Forelimb muscle (tissue), 1 donor: ENCODE measurements at regions not wholly inside any gene's neighbourhood (a gene's known extent, or its start where the extent isn't known, plus 50 kb on each side); places are given as distances from the start of the nearest gene placed in this dataset.

Experiments used
- DNase-seq: peaks from one replicate; pipeline ENCODE4 v3.0.0-alpha.2; 2013; ENCODE audit warnings: low read depth

DNA sequence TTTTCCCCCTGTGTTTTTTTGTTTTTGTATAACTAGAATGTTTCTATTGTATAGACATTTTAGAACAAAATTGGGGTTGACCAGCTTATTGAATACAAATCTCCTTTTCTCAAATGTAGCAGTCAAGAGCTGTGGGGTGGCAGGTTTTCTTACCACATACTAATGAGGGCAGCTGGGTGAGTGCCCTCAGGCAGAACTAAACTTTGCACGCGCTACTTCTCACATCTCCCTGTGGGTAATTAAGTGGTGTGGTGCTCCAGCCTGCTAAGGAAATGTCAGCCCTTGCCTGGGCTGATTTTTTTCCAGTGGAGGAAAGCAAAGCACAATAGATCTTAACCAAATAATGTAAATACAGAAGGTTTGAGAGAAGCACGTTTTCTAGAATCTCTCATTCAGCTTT lies 717.6 kb upstream of the TENM3 start:
- no peak for DNase-seq

GRCh38 chr4:181528570-181529184 lies 714.5 kb upstream of the TENM3 start:
- peak; percentile 6 for DNase-seq

- DNase-seq: no peak
These were observed 713.7 kb upstream of the TENM3 start for GRCh38 chr4:181529537-181529936.

GRCh38 chr4:181536196-181536746 lies 706.9 kb upstream of the TENM3 start:
- no peak for DNase-seq

DNA sequence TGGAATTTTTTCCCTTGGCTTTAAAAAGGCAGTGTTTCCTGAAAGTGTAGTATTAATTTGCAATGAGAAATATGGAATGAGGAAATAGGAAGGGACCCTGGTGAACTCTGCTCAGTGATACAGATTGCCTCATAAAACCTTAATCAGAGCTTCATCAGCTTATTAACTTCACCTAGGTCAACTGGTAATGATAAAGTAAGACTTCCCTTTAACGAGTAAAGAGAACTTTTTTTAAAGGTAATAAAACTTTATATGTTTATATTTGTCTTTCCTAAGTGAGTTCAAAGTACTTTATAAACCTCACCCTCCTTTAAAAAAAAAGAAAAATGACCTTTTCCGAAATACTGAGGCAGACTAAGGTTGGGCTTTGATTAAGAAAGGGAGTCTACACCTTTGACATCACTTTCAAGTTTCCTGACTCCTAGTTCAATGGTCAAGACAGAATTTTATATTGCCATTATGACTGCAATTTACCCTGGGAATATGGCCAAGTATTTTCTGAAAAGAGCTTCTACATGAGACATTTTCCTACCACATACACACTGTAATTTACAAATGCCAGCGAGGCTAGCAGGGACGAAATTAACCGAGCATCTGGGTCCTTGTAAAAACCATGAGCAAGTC lies 706.3 kb upstream of the TENM3 start:
- no peak for DNase-seq

GRCh38 chr4:181538431-181538830 lies 704.8 kb upstream of the TENM3 start:
- no peak for DNase-seq

DNA sequence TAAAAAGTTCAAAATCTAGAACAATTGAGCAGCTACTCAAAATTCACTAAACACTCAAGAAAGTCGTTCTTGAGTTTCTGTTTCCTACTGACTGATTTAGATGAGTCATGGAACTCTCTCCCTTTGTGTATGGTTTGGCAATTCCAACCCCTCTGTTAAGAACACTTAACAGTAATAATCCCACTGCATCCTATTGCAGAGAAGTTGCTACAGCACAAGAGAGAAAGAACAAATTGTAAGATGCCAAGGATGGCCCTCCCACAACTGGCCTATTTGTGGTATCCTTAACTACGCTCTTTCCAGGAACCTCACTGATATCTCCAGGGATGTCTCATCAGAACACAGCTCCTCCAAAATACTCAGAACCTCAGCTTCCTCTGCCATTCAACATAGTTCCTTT lies 701.8 kb upstream of the TENM3 start:
- no peak for DNase-seq

DNA sequence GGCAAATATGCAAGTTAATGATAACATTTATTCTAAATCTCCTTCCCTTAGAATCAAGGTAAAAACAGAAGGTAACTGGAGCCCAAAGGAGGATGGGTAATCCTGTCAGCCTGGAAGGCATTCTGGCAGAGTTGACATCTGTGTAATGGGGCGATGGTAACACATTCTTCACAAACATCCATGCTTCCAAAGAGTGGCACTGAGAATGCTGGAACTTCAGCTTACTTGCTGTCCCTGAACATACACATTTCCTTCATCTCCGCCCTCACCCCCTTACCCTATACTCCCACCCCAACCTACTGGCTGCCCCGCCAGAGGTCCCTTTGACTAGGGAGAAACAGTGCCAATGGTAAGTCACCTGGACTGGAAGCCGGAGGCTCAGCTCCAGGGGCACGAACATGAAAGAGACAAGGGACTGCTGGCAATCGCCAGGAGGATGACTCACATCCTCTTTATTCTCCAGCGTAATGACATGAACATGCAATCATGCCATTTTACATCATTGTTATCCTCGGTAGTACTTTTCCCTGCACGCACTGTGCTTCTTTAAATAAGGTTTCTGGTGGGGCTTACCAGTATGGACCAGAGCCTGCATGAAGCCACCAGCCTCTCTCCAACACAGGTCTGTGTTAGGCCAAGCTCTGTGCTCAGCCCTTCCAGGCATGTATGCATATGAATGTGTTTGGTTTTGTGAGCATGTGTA lies 694.2 kb upstream of the TENM3 start:
- DNase-seq: no peak

GRCh38 chr4:181549576-181550188 lies 693.5 kb upstream of the TENM3 start:
- no peak for DNase-seq

GRCh38 chr4:181550381-181550780 lies 692.8 kb upstream of the TENM3 start:
- no peak for DNase-seq

- no peak for DNase-seq
These were observed 683.6 kb upstream of the TENM3 start for GRCh38 chr4:181559637-181560036.

DNA sequence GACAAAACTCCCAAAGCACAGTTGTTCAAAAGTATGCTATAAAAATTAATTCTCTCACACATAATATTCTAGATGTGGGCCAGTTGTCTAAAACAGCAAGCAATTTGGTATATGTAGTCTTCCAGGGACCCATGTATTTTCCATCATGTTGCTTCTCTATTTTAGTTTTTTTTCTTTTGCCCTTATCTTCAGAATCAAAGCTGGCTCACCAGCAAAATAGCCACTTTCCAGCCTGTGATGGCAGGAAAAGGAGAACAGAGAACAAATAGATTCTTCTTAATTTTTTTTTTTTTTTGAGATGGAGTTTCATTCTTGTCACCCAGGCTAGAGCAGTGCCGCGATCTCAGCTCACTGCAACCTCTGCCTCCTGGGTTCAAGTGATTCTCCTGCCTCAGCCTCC lies 680.8 kb upstream of the TENM3 start:
- DNase-seq: no peak

GRCh38 chr4:181564625-181565024 lies 678.6 kb upstream of the TENM3 start:
- no peak for DNase-seq

GRCh38 chr4:181566490-181566889 lies 676.7 kb upstream of the TENM3 start:
- DNase-seq: peak; percentile 19

DNA sequence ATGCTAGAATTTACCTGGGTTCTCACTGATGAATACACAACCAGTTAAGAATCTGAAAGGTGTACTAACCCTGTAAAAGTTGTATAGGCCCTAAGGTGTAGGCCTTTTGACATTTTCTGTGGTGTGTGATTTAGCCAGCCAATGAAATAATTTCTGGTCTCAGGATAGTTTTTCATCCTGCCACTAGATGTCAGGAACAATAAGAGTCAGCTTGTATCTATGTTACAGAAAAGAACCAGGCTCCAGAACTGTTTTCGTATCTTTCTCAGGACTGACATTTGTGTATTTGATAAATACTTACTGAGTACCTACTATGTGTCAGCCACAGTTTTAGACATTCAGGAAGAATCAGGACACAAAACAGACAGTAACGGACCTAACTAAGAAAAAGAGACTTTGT lies 673.6 kb upstream of the TENM3 start:
- DNase-seq: peak; percentile 22

GRCh38 chr4:181578911-181579310 lies 664.3 kb upstream of the TENM3 start:
- DNase-seq: no peak

- DNase-seq: no peak
These were observed 663.7 kb upstream of the TENM3 start for GRCh38 chr4:181579486-181579885.

DNA sequence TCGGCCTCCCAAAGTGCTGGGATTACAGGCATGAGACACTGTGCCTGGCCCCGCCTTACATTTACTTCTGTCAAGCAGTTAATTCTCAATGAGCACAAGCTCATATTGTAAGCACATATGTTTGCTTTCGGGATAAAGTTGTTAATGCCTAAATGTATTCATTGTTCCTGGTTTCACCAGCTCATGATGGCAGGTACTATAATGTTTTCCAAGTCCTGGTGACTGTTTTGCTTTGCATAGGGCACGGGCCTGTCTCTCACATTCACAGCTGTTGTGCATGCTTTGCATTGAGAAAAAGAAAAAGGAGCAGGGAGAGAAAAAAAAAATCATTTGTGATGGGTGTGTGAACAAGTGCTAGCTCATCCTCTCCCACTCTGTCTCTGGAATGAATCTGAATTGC lies 661.2 kb upstream of the TENM3 start:
- DNase-seq: no peak

GRCh38 chr4:181582595-181582994 lies 660.6 kb upstream of the TENM3 start:
- DNase-seq: no peak

DNA sequence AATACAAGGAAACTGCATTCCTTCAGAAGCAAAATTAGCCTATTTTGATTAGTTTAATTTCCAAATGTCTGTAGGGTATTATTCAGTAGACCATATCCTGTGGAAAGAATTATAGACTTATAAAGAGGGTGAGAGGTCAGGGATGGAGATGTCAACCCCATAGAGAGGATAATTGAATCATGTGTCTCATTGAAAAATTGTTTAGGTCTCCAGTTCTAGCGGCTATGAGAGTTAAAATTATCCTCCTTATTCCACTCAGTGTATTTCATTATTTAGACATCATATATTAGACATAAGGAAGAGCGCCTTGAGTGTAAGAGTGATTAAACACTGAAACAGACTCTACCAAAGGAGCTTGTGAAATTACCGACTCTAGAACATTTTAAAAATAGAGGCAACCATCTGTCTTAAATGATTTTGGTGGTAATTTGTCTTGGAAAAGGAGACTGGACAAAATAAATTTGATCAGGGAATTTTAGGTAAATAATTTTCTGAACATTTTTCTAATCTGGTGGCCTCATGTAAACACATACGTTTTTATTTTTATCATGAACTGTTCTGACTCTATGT lies 654.4 kb upstream of the TENM3 start:
- DNase-seq: no peak

GRCh38 chr4:181592221-181592745 lies 650.9 kb upstream of the TENM3 start:
- DNase-seq: no peak

- no peak for DNase-seq
These were observed 649.5 kb upstream of the TENM3 start for GRCh38 chr4:181593703-181594102.
